Astrocyte of the hippocampus (primary cell): ENCODE measurements at regions not wholly inside any gene's neighbourhood (a gene's known extent, or its start where the extent isn't known, plus 50 kb on each side); places are given as distances from the start of the nearest gene placed in this dataset.
"Not testable (repeated sequence)": the region's sequence is repeated elsewhere in the genome, so short reads cannot be mapped to it uniquely, and the experiment has no call there.

Experiments used
- DNase-seq: peaks from one replicate; pipeline ENCODE4 v3.0.0; 2011; ENCODE audit warnings: low read depth, low spot score

- DNase-seq, result not testable (repeated sequence)
These were observed 51.9 kb upstream of the MFGE8 start for GRCh38 chr15:88965097-88965496.

GRCh38 chr15:88970232-88970631 lies 57.1 kb upstream of the MFGE8 start:
- no peak for DNase-seq

- DNase-seq, result no peak
These were observed 61.2 kb upstream of the MFGE8 start for GRCh38 chr15:88974392-88974791.

- no peak for DNase-seq
These were observed 62.7 kb upstream of the MFGE8 start for GRCh38 chr15:88975891-88976290.

GRCh38 chr15:88976656-88977055 lies 63.5 kb upstream of the MFGE8 start:
- DNase-seq, result no peak

- DNase-seq, result no peak
These were observed 66.5 kb upstream of the MFGE8 start for GRCh38 chr15:88979674-88980073.

- no peak for DNase-seq
These were observed 67.3 kb upstream of the MFGE8 start for GRCh38 chr15:88980498-88980897.

GRCh38 chr15:88981244-88982215 lies 68.4 kb upstream of the MFGE8 start:
- DNase-seq, result no peak

GRCh38 chr15:88982304-88982945 lies 69.2 kb upstream of the MFGE8 start:
- DNase-seq, result peak; percentile 61

GRCh38 chr15:88982946-88983342 lies 69.8 kb upstream of the MFGE8 start:
- no peak for DNase-seq

- DNase-seq, result no peak
These were observed 70.8 kb upstream of the MFGE8 start for GRCh38 chr15:88983861-88984429.

- DNase-seq, result no peak
These were observed 72.6 kb upstream of the MFGE8 start for GRCh38 chr15:88985547-88986393.

GRCh38 chr15:88986949-88987590 lies 73.9 kb upstream of the MFGE8 start:
- DNase-seq, result no peak

GRCh38 chr15:88987591-88987933 lies 74.4 kb upstream of the MFGE8 start:
- DNase-seq, result no peak

GRCh38 chr15:88987934-88988671 lies 74.9 kb upstream of the MFGE8 start:
- DNase-seq, result peak; percentile 49

GRCh38 chr15:88989578-88989977 lies 76.4 kb upstream of the MFGE8 start:
- DNase-seq, result peak; percentile 79

GRCh38 chr15:88990185-88990679 lies 77.1 kb upstream of the MFGE8 start:
- DNase-seq, result no peak

- no peak for DNase-seq
These were observed 79.0 kb upstream of the MFGE8 start for GRCh38 chr15:88992216-88992615.

GRCh38 chr15:88992912-88993376 lies 79.8 kb upstream of the MFGE8 start:
- no peak for DNase-seq

- no peak for DNase-seq
These were observed 80.5 kb upstream of the MFGE8 start for GRCh38 chr15:88993662-88994061.
